Prostate gland (tissue), 2 donors: ENCODE measurements at regions not wholly inside any gene's neighbourhood (a gene's known extent, or its start where the extent isn't known, plus 50 kb on each side); places are given as distances from the start of the nearest gene placed in this dataset.

Experiments used
- DNase-seq: peaks from one replicate; pipeline ENCODE4 v3.0.0-alpha.2; 2019; ENCODE audit warnings: low spot score
- H3K27ac ChIP-seq, 2 donors: fragments of 200-600 bp; sonication (generic); 2 replicates each; pipeline ENCODE4 v1.5.1; 2017 to 2019
- H3K27me3 ChIP-seq: fragments of 200-600 bp; sonication (generic); replicated peaks from 2 replicates; pipeline ENCODE4 v1.5.1; 2019; ENCODE audit not compliant: insufficient read depth
- H3K36me3 ChIP-seq, 2 donors: fragments of 200-600 bp; sonication (generic); 1 replicate in 1 of 2; 2 replicates in 1 of 2; pipeline versions ENCODE4 v1.5.1 to v1.8.1; 2017 to 2019
- H3K4me1 ChIP-seq: fragments of 200-600 bp; sonication (generic); replicated peaks from 2 replicates; pipeline ENCODE4 v1.5.1; 2019
- H3K4me3 ChIP-seq, 2 donors: fragments of 200-600 bp; sonication (generic); 2 replicates each; pipeline ENCODE4 v1.5.1; 2017 to 2019
- H3K9me3 ChIP-seq: fragments of 200-600 bp; sonication (generic); 2 replicates; pipeline ENCODE4 v1.5.1; 2017
- CTCF ChIP-seq, 4 experiments: fragments of 200-600 bp in 2 of 4; fragments of 450-650 bp in 2 of 4; sonication (generic) in 2 of 4; IDR thresholded peaks; 1 replicate in 3 of 4; 2 replicates in 1 of 4; pipeline ENCODE4 v1.5.1; 2016 to 2019; ENCODE audit warnings: antibody characterized with exemption in 4 of 4, mild to moderate bottlenecking in 2 of 4, moderate library complexity in 2 of 4
- POLR2A ChIP-seq: fragments of 450-650 bp; IDR thresholded peaks from one replicate; pipeline ENCODE4 v1.6.1; 2016; ENCODE audit warnings: antibody characterized with exemption, mild to moderate bottlenecking
- POLR2AphosphoS5 ChIP-seq: sonication (generic); formaldehyde crosslinking; IDR thresholded peaks from one replicate; pipeline ENCODE4 v1.6.1; 2017; ENCODE audit warnings: antibody characterized with exemption
- WGBS: methylation state at CpG from one replicate; pipeline ENCODE4 v1.1.5; 2018; 5-methylcytosine and 5-hydroxymethylcytosine counted together
- intact Hi-C: fragments of 100-400 bp; cut with DNase I; formaldehyde crosslinking; loops from one replicate; pipeline ENCODE4 v1.14.2; 2022

GRCh38 chr7:25907731-25908130, 244.3 kb upstream of the NFE2L3 start:
- WGBS, result 80% methylated on average over 5 of the region's 5 CpGs
- Histone ChIP-seq H3K4me3 (no peak overlapping the region), H3K27ac (no peak overlapping the region), H3K36me3 (no peaks in the 10 kb centered on the region), H3K4me1 (no peaks in the 10 kb centered on the region), H3K9me3 (no peaks in the 10 kb centered on the region), H3K27me3 (no peaks in the 10 kb centered on the region)
- intact Hi-C loops, result no loop called here
- TF ChIP-seq POLR2A (no peak), POLR2AphosphoS5 (no peak), CTCF (IDR thresholded peaks at IDR 0.05) (no peak)
- DNase-seq, result no peak

- H3K4me3 ChIP-seq, result no peak overlapping the region
- H3K27me3 ChIP-seq, result no peaks in the 10 kb centered on the region
- WGBS, result 88% methylated on average over 1 of the region's 1 CpG
- TF ChIP-seq POLR2A (no peak), POLR2AphosphoS5 (no peak), CTCF (IDR thresholded peaks at IDR 0.05) (no peak)
- no peaks in the 10 kb centered on the region for H3K36me3 ChIP-seq
- no peaks in the 10 kb centered on the region for H3K4me1 ChIP-seq
- DNase-seq, result no peak
- intact Hi-C loops, result no loop called here
- no peak overlapping the region for H3K27ac ChIP-seq
- no peaks in the 10 kb centered on the region for H3K9me3 ChIP-seq
Measured at GRCh38 chr7:25908154-25908949, 243.6 kb upstream of the NFE2L3 start.

- H3K9me3 ChIP-seq, result no peaks in the 10 kb centered on the region
- TF ChIP-seq CTCF (IDR thresholded peaks at IDR 0.05) (no peak), POLR2AphosphoS5 (no peak), POLR2A (no peak)
- intact Hi-C loops, result no loop called here
- H3K36me3 ChIP-seq, result no peaks in the 10 kb centered on the region
- no peak overlapping the region for H3K4me3 ChIP-seq
- no peak overlapping the region for H3K27ac ChIP-seq
- 41% methylated on average over 7 of the region's 7 CpGs for WGBS
- no peaks in the 10 kb centered on the region for H3K4me1 ChIP-seq
- DNase-seq, result no peak
- H3K27me3 ChIP-seq, result no peaks in the 10 kb centered on the region
Measured at GRCh38 chr7:25911738-25912607, 240.0 kb upstream of the NFE2L3 start.

- H3K4me3 ChIP-seq, result no peak overlapping the region
- no peaks in the 10 kb centered on the region for H3K4me1 ChIP-seq
- no peaks in the 10 kb centered on the region for H3K9me3 ChIP-seq
- TF ChIP-seq CTCF (IDR thresholded peaks at IDR 0.05) (no peak), POLR2A (no peak), POLR2AphosphoS5 (peak; percentile 46)
- peak overlapping the region in 1 of 2 donors; percentile 38 for H3K27ac ChIP-seq
- no peak for DNase-seq
- WGBS, result 9% methylated on average over 6 of the region's 6 CpGs
- intact Hi-C loops, result no loop called here
- H3K36me3 ChIP-seq, result no peaks in the 10 kb centered on the region
- H3K27me3 ChIP-seq, result no peaks in the 10 kb centered on the region
Measured at GRCh38 chr7:25913598-25914224, 238.3 kb upstream of the NFE2L3 start.
